ENCODE measurements at regions not wholly inside any gene's neighbourhood (a gene's known extent, or its start where the extent isn't known, plus 50 kb on each side); places are given as distances from the start of the nearest gene placed in this dataset.

GRCh38 chr9:23538461-23539003 is 287.5 kb downstream of the ELAVL2 start:
- TF ChIP-seq, protein P1, sequence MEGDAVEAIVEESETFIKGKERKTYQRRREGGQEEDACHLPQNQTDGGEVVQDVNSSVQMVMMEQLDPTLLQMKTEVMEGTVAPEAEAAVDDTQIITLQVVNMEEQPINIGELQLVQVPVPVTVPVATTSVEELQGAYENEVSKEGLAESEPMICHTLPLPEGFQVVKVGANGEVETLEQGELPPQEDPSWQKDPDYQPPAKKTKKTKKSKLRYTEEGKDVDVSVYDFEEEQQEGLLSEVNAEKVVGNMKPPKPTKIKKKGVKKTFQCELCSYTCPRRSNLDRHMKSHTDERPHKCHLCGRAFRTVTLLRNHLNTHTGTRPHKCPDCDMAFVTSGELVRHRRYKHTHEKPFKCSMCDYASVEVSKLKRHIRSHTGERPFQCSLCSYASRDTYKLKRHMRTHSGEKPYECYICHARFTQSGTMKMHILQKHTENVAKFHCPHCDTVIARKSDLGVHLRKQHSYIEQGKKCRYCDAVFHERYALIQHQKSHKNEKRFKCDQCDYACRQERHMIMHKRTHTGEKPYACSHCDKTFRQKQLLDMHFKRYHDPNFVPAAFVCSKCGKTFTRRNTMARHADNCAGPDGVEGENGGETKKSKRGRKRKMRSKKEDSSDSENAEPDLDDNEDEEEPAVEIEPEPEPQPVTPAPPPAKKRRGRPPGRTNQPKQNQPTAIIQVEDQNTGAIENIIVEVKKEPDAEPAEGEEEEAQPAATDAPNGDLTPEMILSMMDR (IDR thresholded peaks at IDR 0.05; ENCODE audit: poor library complexity, severe bottlenecking), result no peak
- Histone ChIP-seq H3K9me3 (ENCODE audit: severe bottlenecking) (no peaks in the 10 kb centered on the region), H3K4me3 (ENCODE audit: severe bottlenecking) (no peak overlapping the region), H3K4me1 (ENCODE audit: insufficient read depth, poor library complexity, severe bottlenecking) (peaks cover 13% of the 10 kb centered on the region), H3K27ac (ENCODE audit: poor library complexity, severe bottlenecking) (no peak overlapping the region), H3K36me3 (ENCODE audit: low read depth) (no peaks in the 10 kb centered on the region), H3K27me3 (ENCODE audit: insufficient read depth, poor library complexity, severe bottlenecking) (no peaks in the 10 kb centered on the region)
- ATAC-seq (ENCODE audit: low read depth) (no peak), DNase-seq (ENCODE audit: low spot score) (no peak)

GRCh38 chr9:23539311-23539710 is 286.7 kb downstream of the ELAVL2 start:
- ATAC-seq (ENCODE audit: low read depth) (no peak), DNase-seq (ENCODE audit: low spot score) (no peak)
- no peaks in the 10 kb centered on the region for H3K9me3 ChIP-seq (ENCODE audit: severe bottlenecking)
- no peaks in the 10 kb centered on the region for H3K36me3 ChIP-seq (ENCODE audit: low read depth)
- no peaks in the 10 kb centered on the region for H3K27me3 ChIP-seq (ENCODE audit: insufficient read depth, poor library complexity, severe bottlenecking)
- H3K4me1 ChIP-seq (ENCODE audit: insufficient read depth, poor library complexity, severe bottlenecking), result peaks cover 15% of the 10 kb centered on the region
- H3K27ac ChIP-seq (ENCODE audit: poor library complexity, severe bottlenecking), result no peak overlapping the region
- TF ChIP-seq, protein P1 (IDR thresholded peaks at IDR 0.05; ENCODE audit: poor library complexity, severe bottlenecking), result no peak
- H3K4me3 ChIP-seq (ENCODE audit: severe bottlenecking), result no peak overlapping the region

- TF ChIP-seq, protein P1 (IDR thresholded peaks at IDR 0.05; ENCODE audit: poor library complexity, severe bottlenecking), result no peak
- Histone ChIP-seq H3K9me3 (ENCODE audit: severe bottlenecking) (no peaks in the 10 kb centered on the region), H3K4me1 (ENCODE audit: insufficient read depth, poor library complexity, severe bottlenecking) (peaks cover 15% of the 10 kb centered on the region), H3K36me3 (ENCODE audit: low read depth) (no peaks in the 10 kb centered on the region), H3K27ac (ENCODE audit: poor library complexity, severe bottlenecking) (no peak overlapping the region), H3K27me3 (ENCODE audit: insufficient read depth, poor library complexity, severe bottlenecking) (no peaks in the 10 kb centered on the region), H3K4me3 (ENCODE audit: severe bottlenecking) (no peak overlapping the region)
- ATAC-seq (ENCODE audit: low read depth) (peak; percentile 42; the same call in 2 of the 3 replicates), DNase-seq (ENCODE audit: low spot score) (no peak)
These were observed 284.1 kb downstream of the ELAVL2 start for GRCh38 chr9:23541976-23542375.

GRCh38 chr9:23542438-23542837 is 283.6 kb downstream of the ELAVL2 start:
- Histone ChIP-seq H3K9me3 (ENCODE audit: severe bottlenecking) (no peaks in the 10 kb centered on the region), H3K4me3 (ENCODE audit: severe bottlenecking) (no peak overlapping the region), H3K27ac (ENCODE audit: poor library complexity, severe bottlenecking) (no peak overlapping the region), H3K4me1 (ENCODE audit: insufficient read depth, poor library complexity, severe bottlenecking) (peaks cover 15% of the 10 kb centered on the region), H3K36me3 (ENCODE audit: low read depth) (no peaks in the 10 kb centered on the region), H3K27me3 (ENCODE audit: insufficient read depth, poor library complexity, severe bottlenecking) (no peaks in the 10 kb centered on the region)
- TF ChIP-seq, protein P1 (IDR thresholded peaks at IDR 0.05; ENCODE audit: poor library complexity, severe bottlenecking), result no peak
- no peak for ATAC-seq (ENCODE audit: low read depth)
- DNase-seq (ENCODE audit: low spot score), result no peak

- Histone ChIP-seq H3K4me1 (ENCODE audit: insufficient read depth, poor library complexity, severe bottlenecking) (peaks cover 15% of the 10 kb centered on the region), H3K4me3 (ENCODE audit: severe bottlenecking) (no peak overlapping the region), H3K9me3 (ENCODE audit: severe bottlenecking) (no peaks in the 10 kb centered on the region), H3K27ac (ENCODE audit: poor library complexity, severe bottlenecking) (no peak overlapping the region), H3K36me3 (ENCODE audit: low read depth) (no peaks in the 10 kb centered on the region), H3K27me3 (ENCODE audit: insufficient read depth, poor library complexity, severe bottlenecking) (no peaks in the 10 kb centered on the region)
- DNase-seq (ENCODE audit: low spot score) (no peak), ATAC-seq (ENCODE audit: low read depth) (no peak)
- TF ChIP-seq, protein P1 (IDR thresholded peaks at IDR 0.05; ENCODE audit: poor library complexity, severe bottlenecking), result no peak
These were observed 283.1 kb downstream of the ELAVL2 start for GRCh38 chr9:23542927-23543326.

All from RWPE2 (cell line).